Keratinocyte (primary cell): ENCODE measurements at regions not wholly inside any gene's neighbourhood (a gene's known extent, or its start where the extent isn't known, plus 50 kb on each side); places are given as distances from the start of the nearest gene placed in this dataset.
"Not testable (repeated sequence)": the region's sequence is repeated elsewhere in the genome, so short reads cannot be mapped to it uniquely, and the experiment has no call there.

ENCODE experiments used
- DNase-seq: peaks from one replicate; pipeline ENCODE4 v3.0.0-alpha.2; 2011; ENCODE audit warnings: low read depth, missing footprints, low spot score
- FAIRE-seq: peaks from 2 replicates; lab custom pipeline; 2011; peaks lifted over from hg19 to GRCh38; lab: Jason Lieb, UNC
- H2AFZ ChIP-seq: 2 replicates; pipeline ENCODE4 v1.6.0; 2012; ENCODE audit warnings: low read length, control low read depth, inconsistent platforms; ENCODE audit not compliant: control insufficient read depth
- H3K27ac ChIP-seq: 2 replicates; pipeline ENCODE4 v1.5.1; 2011; ENCODE audit warnings: low read length; ENCODE audit not compliant: control insufficient read depth, insufficient read depth
- H3K27me3 ChIP-seq: 3 replicates; pipeline ENCODE4 v1.6.0; 2011; ENCODE audit warnings: low read length; ENCODE audit not compliant: control insufficient read depth, insufficient read depth; ENCODE audit errors: extremely low read depth
- H3K36me3 ChIP-seq, 2 experiments: 2 replicates in 1 of 2; 3 replicates in 1 of 2; pipeline ENCODE4 v1.5.1; 2011; ENCODE audit warnings: low read length in 2 of 2, mild to moderate bottlenecking in 1 of 2; ENCODE audit not compliant: control insufficient read depth in 2 of 2, insufficient read depth in 2 of 2; ENCODE audit errors: extremely low read depth in 1 of 2
- H3K4me1 ChIP-seq: 3 replicates; pipeline ENCODE4 v1.5.1; 2011; ENCODE audit warnings: low read length; ENCODE audit not compliant: control insufficient read depth, insufficient read depth; ENCODE audit errors: extremely low read depth
- H3K4me2 ChIP-seq: 3 replicates; pipeline ENCODE4 v1.6.0; 2011; ENCODE audit warnings: low read depth, low read length; ENCODE audit not compliant: control insufficient read depth, insufficient read depth; ENCODE audit errors: extremely low read depth
- H3K4me3 ChIP-seq, 3 experiments: fragments of 200-600 bp in 1 of 3; sonication (generic) in 1 of 3; 2 replicates in 2 of 3; 3 replicates in 1 of 3; pipeline ENCODE4 v1.5.1; 2011 to 2016; ENCODE audit warnings: low read length in 3 of 3, mild to moderate bottlenecking in 3 of 3, control low read depth in 2 of 3, inconsistent platforms in 1 of 3, low read depth in 1 of 3, mixed read lengths in 1 of 3, mixed run types in 1 of 3, moderate library complexity in 1 of 3; ENCODE audit not compliant: control insufficient read depth in 2 of 3, insufficient read depth in 2 of 3; ENCODE audit errors: extremely low read depth in 1 of 3
- H3K79me2 ChIP-seq: 2 replicates; pipeline ENCODE4 v1.6.0; 2012; ENCODE audit warnings: low read length; ENCODE audit not compliant: control insufficient read depth, insufficient read depth
- H3K9ac ChIP-seq: 3 replicates; pipeline ENCODE4 v1.6.0; 2011; ENCODE audit warnings: low read length; ENCODE audit not compliant: control insufficient read depth, insufficient read depth; ENCODE audit errors: extremely low read depth
- H3K9me1 ChIP-seq: 3 replicates; pipeline ENCODE4 v1.6.0; 2011; ENCODE audit warnings: low read length; ENCODE audit not compliant: control insufficient read depth, insufficient read depth; ENCODE audit errors: extremely low read depth
- H3K9me3 ChIP-seq: 2 replicates; pipeline ENCODE4 v1.5.1; 2012; ENCODE audit warnings: low read depth, low read length; ENCODE audit not compliant: control insufficient read depth
- H4K20me1 ChIP-seq: 3 replicates; pipeline ENCODE4 v1.6.0; 2011; ENCODE audit warnings: low read length; ENCODE audit not compliant: control insufficient read depth, insufficient read depth; ENCODE audit errors: extremely low read depth
- CTCF ChIP-seq, 3 experiments: IDR thresholded peaks in 1 of 3; conservative IDR thresholded peaks in 1 of 3; optimal IDR thresholded peaks in 1 of 3; 2 replicates in 2 of 3; 3 replicates in 1 of 3; pipeline versions ENCODE3 to v1.5.1; 2011; ENCODE audit warnings: low read length in 3 of 3, mild to moderate bottlenecking in 3 of 3, moderate library complexity in 2 of 3, control low read depth in 1 of 3, inconsistent platforms in 1 of 3; ENCODE audit not compliant: insufficient read depth in 2 of 3; ENCODE audit errors: extremely low read depth in 1 of 3
- EZH2 ChIP-seq: IDR thresholded peaks from one replicate; pipeline ENCODE4 v1.6.1; 2012; ENCODE audit warnings: inconsistent platforms, mild to moderate bottlenecking, low read length, moderate library complexity
- dilution Hi-C: fragments of 300-500 bp; cut with MboI; formaldehyde crosslinking; loops from one replicate; pipeline ENCODE4 v1.7.0; 2020; ENCODE audit warnings: low sequenced_read_pairs; ENCODE audit not compliant: extremely low pct_ligation_motif_present

- DNase-seq (no peak), FAIRE-seq (no peak)
- TF ChIP-seq EZH2 (no peak), CTCF (optimal IDR thresholded peaks at IDR 0.05 in 1 of 3, IDR thresholded peaks at IDR 0.05 in 1 of 3, conservative IDR thresholded peaks at IDR 0.05 in 1 of 3; ENCODE audit: extremely low read depth in 1 of 3, insufficient read depth in 2 of 3, low read length in 3 of 3) (no peak)
- Histone ChIP-seq H3K9me3 (peaks cover 2% of the 10 kb centered on the region), H2AFZ (no peak overlapping the region), H3K9me1 (no peaks in the 10 kb centered on the region), H3K36me3 (no peaks in the 10 kb centered on the region), H3K27me3 (no peaks in the 10 kb centered on the region), H3K4me2 (no peak overlapping the region), H3K79me2 (no peaks in the 10 kb centered on the region), H3K4me3 (no peak overlapping the region), H3K27ac (no peak overlapping the region), H3K4me1 (no peaks in the 10 kb centered on the region), H4K20me1 (no peaks in the 10 kb centered on the region), H3K9ac (no peak overlapping the region)
- dilution Hi-C loops = no loop called here
These were observed 152.5 kb upstream of the COX7C start for GRCh38 chr5:86465052-86465838.

DNA sequence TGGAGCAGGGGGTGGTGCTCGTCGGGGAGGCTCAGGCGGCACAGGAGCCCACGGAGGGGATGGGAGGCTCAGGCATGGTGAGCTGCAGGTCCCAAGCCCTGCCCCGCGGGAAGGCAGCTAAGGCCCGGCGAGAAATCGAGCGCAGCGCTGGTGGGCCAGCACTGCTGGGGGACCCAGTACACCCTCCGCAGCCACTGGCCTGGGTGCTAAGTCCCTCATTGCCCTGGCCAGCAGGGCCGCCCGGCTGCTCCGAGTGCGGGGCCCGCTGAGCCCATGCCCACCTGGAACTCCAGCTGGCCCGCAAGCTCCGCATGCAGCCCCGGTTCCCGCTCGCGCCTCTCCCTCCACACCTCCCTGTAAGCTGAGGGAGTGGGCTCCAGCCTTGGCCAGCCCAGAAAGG, 151.0 kb upstream of the COX7C start:
- FAIRE-seq, dilution Hi-C loops: not testable (repeated sequence)

GRCh38 chr5:86482008-86482407, 135.7 kb upstream of the COX7C start:
- Histone ChIP-seq H3K27ac (no peak overlapping the region), H3K9me3 (no peaks in the 10 kb centered on the region), H3K4me3 (no peak overlapping the region), H3K4me1 (no peaks in the 10 kb centered on the region), H3K9me1 (no peaks in the 10 kb centered on the region), H3K4me2 (no peak overlapping the region), H3K79me2 (no peaks in the 10 kb centered on the region), H3K27me3 (no peaks in the 10 kb centered on the region), H3K9ac (no peak overlapping the region), H4K20me1 (no peaks in the 10 kb centered on the region), H2AFZ (no peak overlapping the region), H3K36me3 (no peaks in the 10 kb centered on the region)
- TF ChIP-seq EZH2 (no peak), CTCF (optimal IDR thresholded peaks at IDR 0.05 in 1 of 3, IDR thresholded peaks at IDR 0.05 in 1 of 3, conservative IDR thresholded peaks at IDR 0.05 in 1 of 3; ENCODE audit: extremely low read depth in 1 of 3, insufficient read depth in 2 of 3, low read length in 3 of 3) (no peak)
- no peak for DNase-seq
- no peak for FAIRE-seq
- dilution Hi-C loops = no loop called here

More for the DNA sequence above, 151.0 kb upstream of the COX7C start:
- H3K79me2 ChIP-seq, H3K4me1 ChIP-seq, H3K27ac ChIP-seq, H3K27me3 ChIP-seq, H3K4me2 ChIP-seq, H3K9me3 ChIP-seq, H3K36me3 ChIP-seq, H3K4me3 ChIP-seq, DNase-seq, H3K9ac ChIP-seq, H4K20me1 ChIP-seq, H3K9me1 ChIP-seq, H2AFZ ChIP-seq: not testable (repeated sequence)
